ENCODE measurements at regions not wholly inside any gene's neighbourhood (a gene's known extent, or its start where the extent isn't known, plus 50 kb on each side); places are given as distances from the start of the nearest gene placed in this dataset.

- TF ChIP-seq HDAC2 (IDR thresholded peaks at IDR 0.05) (no peak), NFXL1 (IDR thresholded peaks at IDR 0.05; ENCODE audit: borderline replicate concordance) (no peak), CTCF (IDR thresholded peaks at IDR 0.05 in 2 of 3, conservative IDR thresholded peaks at IDR 0.05 in 1 of 3; ENCODE audit: control insufficient read depth in 2 of 3, extremely low read depth in 1 of 3, insufficient read depth in 1 of 3, low read depth in 3 of 3, low read length in 3 of 3) (no peak)
These were observed 179.9 kb downstream of the NPHP4 start for GRCh38 chr1:5812295-5812694.
